Astrocyte (in vitro differentiated cells and primary cell): ENCODE measurements at regions not wholly inside any gene's neighbourhood (a gene's known extent, or its start where the extent isn't known, plus 50 kb on each side); places are given as distances from the start of the nearest gene placed in this dataset.

Experiments used
- EZH2 ChIP-seq: IDR thresholded peaks from 2 replicates; pipeline ENCODE4 v1.6.1; 2012; ENCODE audit warnings: mild to moderate bottlenecking, low read length, inconsistent platforms; ENCODE audit not compliant: insufficient read depth
- TF ChIP-seq, protein P1 (sequence below): IDR thresholded peaks from 2 replicates; pipeline ENCODE4 v1.5.1; 2011; ENCODE audit warnings: low read depth, mild to moderate bottlenecking, inconsistent platforms, low read length, moderate library complexity; ENCODE audit not compliant: insufficient read depth

DNA sequence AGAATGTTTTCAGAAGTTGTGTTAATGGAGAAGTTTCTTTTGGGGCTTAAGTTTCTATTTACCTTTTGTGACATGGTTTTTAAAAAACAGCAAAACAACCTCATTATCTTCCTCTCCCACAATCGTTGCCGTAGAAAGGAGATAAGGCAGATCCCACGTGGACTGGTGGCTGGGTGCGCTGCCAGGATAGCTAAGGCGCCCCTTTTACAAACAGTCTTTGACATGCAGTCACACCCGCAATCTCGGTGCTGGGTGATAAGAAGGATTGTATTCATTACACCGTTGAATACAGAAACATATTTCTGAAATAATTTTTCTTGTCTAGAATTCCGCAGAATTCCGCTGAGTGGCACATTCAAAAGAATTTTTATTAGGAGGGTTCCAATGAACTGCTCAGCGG lies 271.1 kb downstream of the UQCRFS1 start:
- TF ChIP-seq, protein P1, sequence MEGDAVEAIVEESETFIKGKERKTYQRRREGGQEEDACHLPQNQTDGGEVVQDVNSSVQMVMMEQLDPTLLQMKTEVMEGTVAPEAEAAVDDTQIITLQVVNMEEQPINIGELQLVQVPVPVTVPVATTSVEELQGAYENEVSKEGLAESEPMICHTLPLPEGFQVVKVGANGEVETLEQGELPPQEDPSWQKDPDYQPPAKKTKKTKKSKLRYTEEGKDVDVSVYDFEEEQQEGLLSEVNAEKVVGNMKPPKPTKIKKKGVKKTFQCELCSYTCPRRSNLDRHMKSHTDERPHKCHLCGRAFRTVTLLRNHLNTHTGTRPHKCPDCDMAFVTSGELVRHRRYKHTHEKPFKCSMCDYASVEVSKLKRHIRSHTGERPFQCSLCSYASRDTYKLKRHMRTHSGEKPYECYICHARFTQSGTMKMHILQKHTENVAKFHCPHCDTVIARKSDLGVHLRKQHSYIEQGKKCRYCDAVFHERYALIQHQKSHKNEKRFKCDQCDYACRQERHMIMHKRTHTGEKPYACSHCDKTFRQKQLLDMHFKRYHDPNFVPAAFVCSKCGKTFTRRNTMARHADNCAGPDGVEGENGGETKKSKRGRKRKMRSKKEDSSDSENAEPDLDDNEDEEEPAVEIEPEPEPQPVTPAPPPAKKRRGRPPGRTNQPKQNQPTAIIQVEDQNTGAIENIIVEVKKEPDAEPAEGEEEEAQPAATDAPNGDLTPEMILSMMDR: no peak
- TF ChIP-seq EZH2: no peak
